Heart right ventricle (tissue), 16 donors: ENCODE measurements at regions not wholly inside any gene's neighbourhood (a gene's known extent, or its start where the extent isn't known, plus 50 kb on each side); places are given as distances from the start of the nearest gene placed in this dataset.

Source experiments
- ATAC-seq, 8 donors: fragments of 200-7000 bp; cut with Tn5 transposase; one replicate each; pipeline ENCODE4 v1.9.1; 2020; ENCODE audit warnings: mild to moderate bottlenecking in 8 of 8, moderate library complexity in 8 of 8, moderate number of reproducible peaks in 1 of 8
- DNase-seq, 2 donors: peaks; one replicate each; pipeline ENCODE4 v3.0.0-alpha.2; 2020
- H3K27ac ChIP-seq, 10 donors: fragments of 200-600 bp; sonication (generic) in 2 of 10; one replicate each; pipeline versions ENCODE4 v1.5.0 to v1.8.0; 2020 to 2022; ENCODE audit warnings: mild to moderate bottlenecking in 3 of 10
- H3K27me3 ChIP-seq, 7 donors: fragments of 200-600 bp; one replicate each; pipeline ENCODE4 v1.8.0; 2021 to 2022; ENCODE audit warnings: mild to moderate bottlenecking in 2 of 7
- H3K36me3 ChIP-seq, 9 donors: fragments of 200-600 bp; sonication (generic) in 1 of 9; one replicate each; pipeline versions ENCODE4 v1.5.0 to v1.8.0; 2020 to 2022; ENCODE audit warnings: mild to moderate bottlenecking in 2 of 9
- H3K4me1 ChIP-seq, 9 donors: fragments of 200-600 bp; sonication (generic) in 1 of 9; one replicate each; pipeline versions ENCODE4 v1.5.0 to v1.8.0; 2020 to 2022; ENCODE audit warnings: mild to moderate bottlenecking in 4 of 9
- H3K4me3 ChIP-seq, 10 donors: fragments of 200-600 bp; sonication (generic) in 2 of 10; one replicate each; pipeline versions ENCODE4 v1.5.0 to v1.8.0; 2020 to 2022; ENCODE audit warnings: mild to moderate bottlenecking in 7 of 10, moderate library complexity in 2 of 10
- H3K9me3 ChIP-seq, 11 donors: fragments of 200-600 bp in 10 of 11; sonication (generic) in 2 of 11; one replicate each; pipeline versions ENCODE4 v1.5.0 to v1.8.0; 2013 to 2022; ENCODE audit warnings: mild to moderate bottlenecking in 2 of 11, control low read depth in 1 of 11, moderate library complexity in 1 of 11
- WGBS, 2 donors: extraction: QIAGEN DNeasy Blood & Tissue Kit; methylation state at CpG; one replicate each; pipeline ENCODE4 v1.1.7; 2013; ENCODE audit warnings: inconsistent platforms in 1 of 2; 5-methylcytosine and 5-hydroxymethylcytosine counted together
- intact Hi-C, 10 donors: fragments of 100-400 bp; cut with DNase I; formaldehyde crosslinking; loops; one replicate each; pipeline versions ENCODE4 v1.11.1 to v1.14.2; 2022
- TF ChIP-seq, protein P1 (sequence below), 9 donors: fragments of 200-600 bp; sonication (generic) in 2 of 9; IDR thresholded peaks; one replicate each; pipeline versions ENCODE4 v1.5.0 to v1.8.0; 2021 to 2022; ENCODE audit warnings: antibody characterized with exemption in 9 of 9, mild to moderate bottlenecking in 5 of 9, moderate library complexity in 1 of 9
- donor health status: Arrhythmogenic right ventricular cardiomyopathy.
- donor health status: ischemic (EF 13 %, LVEDD 7.1; RV severe dilation, severe dysfunction).
- donor health status: healthy with polysubstance abuse.
- donor health status: DM: no; HTN: yes; CAD: no.
- donor health status: DM: no; HTN: no; CAD: no.
- donor health status: ischemic (EF 25% LVEDD 6.9; RV normal size, moderate dysfunction).
- donor health status: ischemic (EF 25% LVEDD 5.7; RV mildly dilated, moderate dysfunction).
- donor health status: healthy.
- donor health status: DM: yes; HTN: yes; CAD: no.
- donor health status: Ischemic cardiomyopathy.
- donor health status: ischemic (EF 35%, LVEDD 5.7; RV mildly dilated, moderate dysfunction).
- donor health status: nonischemic (EF 11% LVEDD 7.7; RV severe dilation, severe dysfunction).
- donor health status: DM: yes; HTN: yes; CAD: no.
- donor health status: PGD.
- donor health status: ischemic (EF 29% LVEDD 5.4; RV normal size, mild dysfunction).
- donor health status: nonischemic (EF 23%, LVEDD 6.1; RV moderate dilation, normal function).

DNA sequence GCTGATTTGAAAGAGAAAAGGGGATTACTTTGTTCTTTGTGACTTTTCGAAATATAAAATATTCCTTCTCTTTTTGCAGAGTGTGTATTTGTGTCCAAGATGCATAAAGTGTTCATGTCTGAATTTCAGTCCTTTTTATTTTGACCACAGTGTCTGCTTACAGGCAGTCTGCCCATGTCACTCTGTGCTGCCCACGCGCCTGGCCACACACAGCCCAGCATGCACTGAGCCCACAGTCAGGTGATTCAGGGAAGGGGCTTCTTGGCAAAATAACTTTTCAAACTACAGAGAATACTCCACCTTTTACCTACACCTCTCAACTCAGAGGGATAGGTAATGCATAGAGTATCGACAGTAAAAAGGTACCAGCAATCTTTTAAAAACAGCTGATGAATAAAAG, 142.5 kb upstream of the TRPC4 start:
- intact Hi-C loops, result no loop called here
- no peaks in the 10 kb centered on the region for H3K27me3 ChIP-seq
- H3K9me3 ChIP-seq, result peaks cover 0 to 17% (median 0%) of the 10 kb centered on the region in 11 donors
- no peaks in the 10 kb centered on the region for H3K4me1 ChIP-seq
- TF ChIP-seq, protein P1, sequence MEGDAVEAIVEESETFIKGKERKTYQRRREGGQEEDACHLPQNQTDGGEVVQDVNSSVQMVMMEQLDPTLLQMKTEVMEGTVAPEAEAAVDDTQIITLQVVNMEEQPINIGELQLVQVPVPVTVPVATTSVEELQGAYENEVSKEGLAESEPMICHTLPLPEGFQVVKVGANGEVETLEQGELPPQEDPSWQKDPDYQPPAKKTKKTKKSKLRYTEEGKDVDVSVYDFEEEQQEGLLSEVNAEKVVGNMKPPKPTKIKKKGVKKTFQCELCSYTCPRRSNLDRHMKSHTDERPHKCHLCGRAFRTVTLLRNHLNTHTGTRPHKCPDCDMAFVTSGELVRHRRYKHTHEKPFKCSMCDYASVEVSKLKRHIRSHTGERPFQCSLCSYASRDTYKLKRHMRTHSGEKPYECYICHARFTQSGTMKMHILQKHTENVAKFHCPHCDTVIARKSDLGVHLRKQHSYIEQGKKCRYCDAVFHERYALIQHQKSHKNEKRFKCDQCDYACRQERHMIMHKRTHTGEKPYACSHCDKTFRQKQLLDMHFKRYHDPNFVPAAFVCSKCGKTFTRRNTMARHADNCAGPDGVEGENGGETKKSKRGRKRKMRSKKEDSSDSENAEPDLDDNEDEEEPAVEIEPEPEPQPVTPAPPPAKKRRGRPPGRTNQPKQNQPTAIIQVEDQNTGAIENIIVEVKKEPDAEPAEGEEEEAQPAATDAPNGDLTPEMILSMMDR (IDR thresholded peaks at IDR 0.05), result no peak
- 88 to 90% methylated on average over 4 of the region's 4 CpGs for WGBS, 2 donors
- DNase-seq (no peak), ATAC-seq (no peak)
- no peaks in the 10 kb centered on the region for H3K36me3 ChIP-seq
- no peak overlapping the region for H3K27ac ChIP-seq
- H3K4me3 ChIP-seq, result no peak overlapping the region

DNA sequence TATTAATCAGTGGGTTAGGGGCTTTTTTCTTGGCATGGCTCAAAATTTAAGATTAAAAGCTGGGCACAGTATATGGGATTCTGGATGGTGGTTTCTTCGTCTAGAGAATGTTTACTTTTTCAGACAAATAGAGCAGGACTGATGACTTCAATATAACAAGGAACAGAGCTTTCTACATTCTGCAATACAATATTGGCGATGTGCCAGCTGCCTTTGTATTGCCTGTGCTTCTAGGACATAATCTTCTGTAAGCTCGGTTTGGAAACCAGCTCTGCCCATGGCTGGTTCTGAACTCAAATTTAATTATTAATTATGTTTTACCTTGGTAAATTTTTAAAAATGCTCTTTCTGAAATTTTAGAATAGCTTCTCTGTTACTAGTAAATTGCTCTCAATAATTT, 139.1 kb upstream of the TRPC4 start:
- Histone ChIP-seq H3K4me1 (no peaks in the 10 kb centered on the region), H3K4me3 (no peak overlapping the region), H3K36me3 (no peaks in the 10 kb centered on the region), H3K27me3 (no peaks in the 10 kb centered on the region), H3K9me3 (no peaks in the 10 kb centered on the region), H3K27ac (no peak overlapping the region)
- DNase-seq (no peak), ATAC-seq (no peak)
- WGBS, 2 donors, result 32 to 44% methylated on average over 3 of the region's 3 CpGs
- TF ChIP-seq, protein P1 (IDR thresholded peaks at IDR 0.05), result no peak
- intact Hi-C loops, result no loop called here

DNA sequence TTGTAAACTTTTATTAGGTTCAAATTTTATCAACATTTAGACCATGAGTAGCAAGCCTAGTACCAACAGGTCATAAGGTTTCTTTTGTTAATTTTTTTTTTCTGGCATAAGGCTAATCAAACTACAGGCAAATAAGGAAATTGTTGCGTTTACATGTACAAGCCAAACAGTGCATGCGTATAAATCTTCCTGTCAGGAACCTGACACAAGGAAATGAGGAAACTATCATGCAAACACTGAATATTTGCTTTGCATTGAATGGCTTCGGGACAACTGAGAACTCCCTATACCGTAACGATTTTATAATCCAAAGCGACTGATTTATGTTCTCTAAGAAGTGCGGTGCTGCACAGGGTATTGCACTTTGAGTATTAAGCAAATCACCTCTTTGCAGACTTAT, 133.0 kb upstream of the TRPC4 start:
- Histone ChIP-seq H3K27me3 (no peaks in the 10 kb centered on the region), H3K4me3 (no peak overlapping the region), H3K9me3 (no peaks in the 10 kb centered on the region), H3K36me3 (no peaks in the 10 kb centered on the region), H3K27ac (no peak overlapping the region), H3K4me1 (no peaks in the 10 kb centered on the region)
- no peak for DNase-seq
- ATAC-seq, result no peak
- WGBS, 2 donors, result 74% methylated on average over 7 of the region's 7 CpGs
- intact Hi-C loops, result no loop called here
- TF ChIP-seq, protein P1 (IDR thresholded peaks at IDR 0.05), result no peak

DNA sequence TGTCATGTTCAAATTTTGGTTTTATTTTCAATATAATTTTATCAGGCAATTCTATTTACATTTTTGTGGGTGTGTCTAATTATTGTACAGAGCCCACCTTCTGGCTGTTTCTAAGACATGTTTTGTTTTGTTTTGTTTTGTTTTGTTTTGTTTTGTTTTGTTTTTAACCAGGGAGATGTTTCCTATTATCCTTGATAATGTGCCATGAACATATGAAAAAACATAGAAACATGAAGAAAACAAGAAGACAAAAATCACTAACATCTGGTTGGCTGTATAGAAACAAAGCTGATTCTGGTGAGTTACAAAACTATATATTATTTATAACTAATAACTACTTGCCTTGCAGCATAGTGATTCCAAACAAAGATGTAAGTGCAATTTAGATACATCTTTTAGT, 128.1 kb upstream of the TRPC4 start:
- no peak overlapping the region for H3K4me3 ChIP-seq
- H3K27ac ChIP-seq, result no peak overlapping the region
- H3K9me3 ChIP-seq, result no peaks in the 10 kb centered on the region
- ATAC-seq (no peak), DNase-seq (no peak)
- TF ChIP-seq, protein P1 (IDR thresholded peaks at IDR 0.05), result no peak
- H3K4me1 ChIP-seq, result no peaks in the 10 kb centered on the region
- H3K27me3 ChIP-seq, result no peaks in the 10 kb centered on the region
- no peaks in the 10 kb centered on the region for H3K36me3 ChIP-seq
- intact Hi-C loops, result no loop called here

DNA sequence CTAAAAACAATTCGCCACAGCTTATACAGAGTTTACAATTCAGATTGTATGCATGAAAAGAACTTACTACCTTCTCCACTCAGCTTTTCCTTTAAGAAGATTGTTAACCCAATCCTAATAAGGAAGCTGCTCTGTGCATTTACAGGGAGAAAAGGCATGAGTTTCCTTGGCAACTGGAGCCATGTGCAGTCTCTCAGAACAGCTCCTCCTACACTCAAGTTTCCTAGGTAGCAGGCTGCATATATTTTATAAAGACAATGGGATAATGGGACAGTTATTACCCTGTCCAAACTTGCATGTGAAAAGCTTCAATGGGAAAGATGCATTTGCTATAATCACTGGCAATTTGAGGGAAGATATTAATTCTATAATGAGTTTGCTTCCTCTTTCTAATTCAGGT, 125.5 kb upstream of the TRPC4 start:
- Histone ChIP-seq H3K9me3 (peaks cover 0 to 7% (median 0%) of the 10 kb centered on the region in 11 donors), H3K4me3 (no peak overlapping the region), H3K27me3 (no peaks in the 10 kb centered on the region), H3K4me1 (no peaks in the 10 kb centered on the region), H3K36me3 (no peaks in the 10 kb centered on the region), H3K27ac (no peak overlapping the region)
- ATAC-seq (no peak), DNase-seq (no peak)
- 30 to 49% methylated on average over 1 of the region's 1 CpG for WGBS, 2 donors
- intact Hi-C loops, result no loop called here
- TF ChIP-seq, protein P1 (IDR thresholded peaks at IDR 0.05), result no peak
